SK-N-SH treated with all-trans-retinoic acid at 6 μM for 48 hours (cell line): ENCODE measurements at regions not wholly inside any gene's neighbourhood (a gene's known extent, or its start where the extent isn't known, plus 50 kb on each side); places are given as distances from the start of the nearest gene placed in this dataset.

Experiments
- GLIS3 ChIP-seq: fragments of 250-450 bp; sonication (Bioruptor Pico); IDR thresholded peaks from 2 replicates; pipeline ENCODE4 v1.5.0; 2020; ENCODE audit warnings: mild to moderate bottlenecking, moderate library complexity
- ISL1 ChIP-seq: fragments of 250-450 bp; sonication (Bioruptor Pico); IDR thresholded peaks from 2 replicates; pipeline ENCODE4 v2.1.2; 2022; ENCODE audit warnings: mild to moderate bottlenecking, moderate library complexity
- OSR1 ChIP-seq: fragments of 250-450 bp; sonication (Bioruptor Pico); IDR thresholded peaks from 2 replicates; pipeline ENCODE4 v1.8.0; 2022; ENCODE audit warnings: moderate library complexity, mild to moderate bottlenecking, inconsistent platforms
- PATZ1 ChIP-seq: fragments of 250-450 bp; sonication (Bioruptor Pico); IDR thresholded peaks from 2 replicates; pipeline ENCODE4 v1.8.0; 2020; ENCODE audit warnings: mild to moderate bottlenecking, moderate library complexity, borderline replicate concordance
- POU6F1 ChIP-seq: fragments of 250-450 bp; sonication (Bioruptor Pico); IDR thresholded peaks from 2 replicates; pipeline ENCODE4 v1.8.0; 2021; ENCODE audit warnings: low read depth, mild to moderate bottlenecking, moderate library complexity, borderline replicate concordance
- PPARA ChIP-seq: fragments of 250-450 bp; sonication (Bioruptor Pico); IDR thresholded peaks from 2 replicates; pipeline ENCODE4 v1.5.0; 2020; ENCODE audit warnings: mild to moderate bottlenecking, borderline replicate concordance
- RARB ChIP-seq: fragments of 250-450 bp; sonication (Bioruptor Pico); IDR thresholded peaks from 2 replicates; pipeline ENCODE4 v1.8.0; 2021; ENCODE audit warnings: mild to moderate bottlenecking, moderate library complexity
- TCF4 ChIP-seq: fragments of 250-450 bp; sonication (Bioruptor Pico); IDR thresholded peaks from 2 replicates; pipeline ENCODE4 v1.8.0; 2021; ENCODE audit warnings: mild to moderate bottlenecking, moderate library complexity, borderline replicate concordance
- ZFP3 ChIP-seq: fragments of 250-450 bp; sonication (Bioruptor Pico); IDR thresholded peaks from 2 replicates; pipeline ENCODE4 v1.5.0; 2020; ENCODE audit warnings: mild to moderate bottlenecking, moderate library complexity
- ZFP30 ChIP-seq: fragments of 450-650 bp; formaldehyde crosslinking; IDR thresholded peaks from 2 replicates; pipeline ENCODE4 v1.5.0; 2022; ENCODE audit warnings: mild to moderate bottlenecking, moderate library complexity
- ZNF8 ChIP-seq: fragments of 450-650 bp; formaldehyde crosslinking; IDR thresholded peaks from 2 replicates; pipeline ENCODE4 v1.5.0; 2020; ENCODE audit warnings: mild to moderate bottlenecking, moderate library complexity
- TF ChIP-seq, protein P1 (sequence below): fragments of 250-450 bp; sonication (Bioruptor Pico); IDR thresholded peaks from 2 replicates; pipeline ENCODE4 v1.5.1; 2020; ENCODE audit warnings: low read depth, mild to moderate bottlenecking, moderate library complexity
- TF ChIP-seq, protein P2 (sequence below): fragments of 250-450 bp; sonication (Bioruptor Pico); IDR thresholded peaks from 2 replicates; pipeline ENCODE4 v1.5.0; 2020; ENCODE audit warnings: mild to moderate bottlenecking, moderate library complexity

- TF ChIP-seq OSR1 (CRISPR knock-in tag) (no peak), PATZ1 (no peak), TCF4 (CRISPR knock-in tag) (no peak), ZFP30 (CRISPR knock-in tag) (no peak), POU6F1 (no peak), ZNF8 (CRISPR knock-in tag) (no peak), GLIS3 (CRISPR knock-in tag) (no peak), RARB (CRISPR knock-in tag) (no peak), ISL1 (CRISPR knock-in tag) (no peak), PPARA (CRISPR knock-in tag) (no peak), ZFP3 (CRISPR knock-in tag) (no peak)
- TF ChIP-seq, protein P1, sequence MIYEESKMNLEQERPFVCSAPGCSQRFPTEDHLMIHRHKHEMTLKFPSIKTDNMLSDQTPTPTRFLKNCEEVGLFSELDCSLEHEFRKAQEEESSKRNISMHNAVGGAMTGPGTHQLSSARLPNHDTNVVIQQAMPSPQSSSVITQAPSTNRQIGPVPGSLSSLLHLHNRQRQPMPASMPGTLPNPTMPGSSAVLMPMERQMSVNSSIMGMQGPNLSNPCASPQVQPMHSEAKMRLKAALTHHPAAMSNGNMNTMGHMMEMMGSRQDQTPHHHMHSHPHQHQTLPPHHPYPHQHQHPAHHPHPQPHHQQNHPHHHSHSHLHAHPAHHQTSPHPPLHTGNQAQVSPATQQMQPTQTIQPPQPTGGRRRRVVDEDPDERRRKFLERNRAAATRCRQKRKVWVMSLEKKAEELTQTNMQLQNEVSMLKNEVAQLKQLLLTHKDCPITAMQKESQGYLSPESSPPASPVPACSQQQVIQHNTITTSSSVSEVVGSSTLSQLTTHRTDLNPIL (CRISPR knock-in tag) = no peak
- TF ChIP-seq, protein P2, sequence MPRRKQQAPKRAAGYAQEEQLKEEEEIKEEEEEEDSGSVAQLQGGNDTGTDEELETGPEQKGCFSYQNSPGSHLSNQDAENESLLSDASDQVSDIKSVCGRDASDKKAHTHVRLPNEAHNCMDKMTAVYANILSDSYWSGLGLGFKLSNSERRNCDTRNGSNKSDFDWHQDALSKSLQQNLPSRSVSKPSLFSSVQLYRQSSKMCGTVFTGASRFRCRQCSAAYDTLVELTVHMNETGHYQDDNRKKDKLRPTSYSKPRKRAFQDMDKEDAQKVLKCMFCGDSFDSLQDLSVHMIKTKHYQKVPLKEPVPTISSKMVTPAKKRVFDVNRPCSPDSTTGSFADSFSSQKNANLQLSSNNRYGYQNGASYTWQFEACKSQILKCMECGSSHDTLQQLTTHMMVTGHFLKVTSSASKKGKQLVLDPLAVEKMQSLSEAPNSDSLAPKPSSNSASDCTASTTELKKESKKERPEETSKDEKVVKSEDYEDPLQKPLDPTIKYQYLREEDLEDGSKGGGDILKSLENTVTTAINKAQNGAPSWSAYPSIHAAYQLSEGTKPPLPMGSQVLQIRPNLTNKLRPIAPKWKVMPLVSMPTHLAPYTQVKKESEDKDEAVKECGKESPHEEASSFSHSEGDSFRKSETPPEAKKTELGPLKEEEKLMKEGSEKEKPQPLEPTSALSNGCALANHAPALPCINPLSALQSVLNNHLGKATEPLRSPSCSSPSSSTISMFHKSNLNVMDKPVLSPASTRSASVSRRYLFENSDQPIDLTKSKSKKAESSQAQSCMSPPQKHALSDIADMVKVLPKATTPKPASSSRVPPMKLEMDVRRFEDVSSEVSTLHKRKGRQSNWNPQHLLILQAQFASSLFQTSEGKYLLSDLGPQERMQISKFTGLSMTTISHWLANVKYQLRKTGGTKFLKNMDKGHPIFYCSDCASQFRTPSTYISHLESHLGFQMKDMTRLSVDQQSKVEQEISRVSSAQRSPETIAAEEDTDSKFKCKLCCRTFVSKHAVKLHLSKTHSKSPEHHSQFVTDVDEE (CRISPR knock-in tag) = no peak
These were observed 319.1 kb upstream of the NFE2L3 start for GRCh38 chr7:25832929-25833328.
